OCI-LY3 (cell line): ENCODE measurements at regions not wholly inside any gene's neighbourhood (a gene's known extent, or its start where the extent isn't known, plus 50 kb on each side); places are given as distances from the start of the nearest gene placed in this dataset.

Experiments used
- H2AFZ ChIP-seq: fragments of 200-600, 300-600 bp; shearing (Covaris generic); 2 replicates; pipeline ENCODE4 v1.6.0; 2014; ENCODE audit warnings: antibody characterized with exemption, low read depth, low read length
- H3K27ac ChIP-seq: fragments of 200-600, 300-600 bp; sonication (generic); 2 replicates; pipeline ENCODE4 v1.5.1; 2014; ENCODE audit warnings: mild to moderate bottlenecking, low read length, moderate library complexity, mixed read lengths
- H3K27me3 ChIP-seq: fragments of 200-600, 300-600 bp; sonication (generic); 2 replicates; pipeline ENCODE4 v1.6.1; 2014; ENCODE audit warnings: low read depth, low read length, mixed read lengths
- H3K36me3 ChIP-seq: fragments of 200-600, 300-600 bp; sonication (generic); replicated peaks from 2 replicates; pipeline ENCODE3; 2014; ENCODE audit warnings: low read depth, low read length, mixed read lengths
- H3K4me1 ChIP-seq: fragments of 300-600, 200-600 bp; sonication (generic); 2 replicates; pipeline ENCODE4 v1.6.1; 2014; ENCODE audit warnings: low read length, mixed read lengths
- H3K4me2 ChIP-seq: fragments of 200-600, 300-600 bp; sonication (generic); 2 replicates; pipeline ENCODE4 v1.6.1; 2014; ENCODE audit warnings: low read length, mixed read lengths
- H3K4me3 ChIP-seq: fragments of 300-600, 200-600 bp; sonication (generic); 2 replicates; pipeline ENCODE4 v1.5.1; 2014; ENCODE audit warnings: antibody characterized with exemption, mild to moderate bottlenecking, low read length, moderate library complexity
- H3K79me2 ChIP-seq: fragments of 300-600, 200-600 bp; shearing (Covaris generic); 2 replicates; pipeline ENCODE4 v1.6.1; 2014; ENCODE audit warnings: mild to moderate bottlenecking, low read length, mixed read lengths
- H3K9ac ChIP-seq: fragments of 300-600, 200-600 bp; shearing (Covaris generic); 2 replicates; pipeline ENCODE4 v1.6.0; 2014; ENCODE audit warnings: mild to moderate bottlenecking, low read length, moderate library complexity
- H3K9me3 ChIP-seq: fragments of 200-600, 300-600 bp; shearing (Covaris generic); 2 replicates; pipeline ENCODE4 v1.6.1; 2014; ENCODE audit warnings: low read length, mixed read lengths; ENCODE audit not compliant: insufficient read depth
- H4K20me1 ChIP-seq: fragments of 200-600, 300-600 bp; sonication (generic); 2 replicates; pipeline ENCODE4 v1.6.1; 2016; ENCODE audit warnings: low read length, mixed read lengths; ENCODE audit not compliant: insufficient read depth
- CTCF ChIP-seq: fragments of 200-600, 300-600 bp; sonication (generic); IDR thresholded peaks from 2 replicates; pipeline ENCODE4 v1.5.1; 2014; ENCODE audit warnings: antibody characterized with exemption, low read length, low read depth
- EZH2phosphoT487 ChIP-seq: fragments of 200-600 bp; shearing (Covaris generic); IDR thresholded peaks from 2 replicates; pipeline ENCODE4 v1.6.1; 2018; ENCODE audit warnings: antibody characterized with exemption, mixed run types, low read depth

- H3K4me1 ChIP-seq: no peaks in the 10 kb centered on the region
- no peaks in the 10 kb centered on the region for H3K36me3 ChIP-seq
- no peak overlapping the region for H3K4me2 ChIP-seq
- no peak overlapping the region for H3K27ac ChIP-seq
- TF ChIP-seq CTCF (no peak), EZH2phosphoT487 (no peak)
- H3K79me2 ChIP-seq: no peaks in the 10 kb centered on the region
- no peak overlapping the region for H3K9ac ChIP-seq
- H3K27me3 ChIP-seq: no peaks in the 10 kb centered on the region
- no peaks in the 10 kb centered on the region for H4K20me1 ChIP-seq
- H3K4me3 ChIP-seq: no peak overlapping the region
- no peaks in the 10 kb centered on the region for H3K9me3 ChIP-seq
- no peak overlapping the region for H2AFZ ChIP-seq
Measured at GRCh38 chr3:18890449-18890848, 257.9 kb upstream of the KCNH8 start.

- Histone ChIP-seq H3K79me2 (no peaks in the 10 kb centered on the region), H3K4me2 (no peak overlapping the region), H2AFZ (no peak overlapping the region), H4K20me1 (no peaks in the 10 kb centered on the region), H3K9me3 (no peaks in the 10 kb centered on the region), H3K36me3 (no peaks in the 10 kb centered on the region), H3K4me1 (no peaks in the 10 kb centered on the region), H3K4me3 (no peak overlapping the region), H3K27me3 (no peaks in the 10 kb centered on the region), H3K27ac (no peak overlapping the region), H3K9ac (no peak overlapping the region)
- TF ChIP-seq CTCF: no peak
Measured at GRCh38 chr3:18888819-18889218, 259.5 kb upstream of the KCNH8 start.

GRCh38 chr3:18888370-18888769, 259.9 kb upstream of the KCNH8 start:
- H2AFZ ChIP-seq: no peak overlapping the region
- TF ChIP-seq CTCF: no peak
- H3K4me2 ChIP-seq: no peak overlapping the region
- no peaks in the 10 kb centered on the region for H4K20me1 ChIP-seq
- H3K4me1 ChIP-seq: no peaks in the 10 kb centered on the region
- H3K79me2 ChIP-seq: no peaks in the 10 kb centered on the region
- no peak overlapping the region for H3K9ac ChIP-seq
- H3K9me3 ChIP-seq: no peaks in the 10 kb centered on the region
- no peaks in the 10 kb centered on the region for H3K36me3 ChIP-seq
- H3K27me3 ChIP-seq: no peaks in the 10 kb centered on the region
- H3K4me3 ChIP-seq: no peak overlapping the region
- no peak overlapping the region for H3K27ac ChIP-seq

- H3K9ac ChIP-seq: no peak overlapping the region
- H2AFZ ChIP-seq: no peak overlapping the region
- no peak overlapping the region for H3K4me3 ChIP-seq
- no peaks in the 10 kb centered on the region for H3K79me2 ChIP-seq
- H3K9me3 ChIP-seq: no peaks in the 10 kb centered on the region
- H3K27ac ChIP-seq: no peak overlapping the region
- no peaks in the 10 kb centered on the region for H4K20me1 ChIP-seq
- H3K36me3 ChIP-seq: no peaks in the 10 kb centered on the region
- no peak for TF ChIP-seq EZH2phosphoT487
- H3K4me2 ChIP-seq: no peak overlapping the region
- no peaks in the 10 kb centered on the region for H3K4me1 ChIP-seq
- no peaks in the 10 kb centered on the region for H3K27me3 ChIP-seq
Measured at GRCh38 chr3:18886331-18886730, 262.0 kb upstream of the KCNH8 start.

- Histone ChIP-seq H3K4me2 (no peak overlapping the region), H2AFZ (no peak overlapping the region), H3K27ac (no peak overlapping the region), H3K4me3 (no peak overlapping the region), H3K4me1 (no peaks in the 10 kb centered on the region), H3K9me3 (no peaks in the 10 kb centered on the region), H3K27me3 (no peaks in the 10 kb centered on the region), H4K20me1 (no peaks in the 10 kb centered on the region), H3K36me3 (no peaks in the 10 kb centered on the region), H3K9ac (no peak overlapping the region), H3K79me2 (no peaks in the 10 kb centered on the region)
- TF ChIP-seq CTCF (no peak), EZH2phosphoT487 (no peak)
Measured at GRCh38 chr3:18885612-18886011, 262.7 kb upstream of the KCNH8 start.
